Islet precursor cell (in vitro differentiated cells): ENCODE measurements at regions not wholly inside any gene's neighbourhood (a gene's known extent, or its start where the extent isn't known, plus 50 kb on each side); places are given as distances from the start of the nearest gene placed in this dataset.

Experiments used
- DNase-seq: peaks from one replicate; pipeline ENCODE4 v3.0.0-alpha.2; 2018

- no peak for DNase-seq
These were observed 224.2 kb upstream of the IRX3 start for GRCh38 chr16:54510685-54511221.

- no peak for DNase-seq
These were observed 222.9 kb upstream of the IRX3 start for GRCh38 chr16:54509456-54509855.

GRCh38 chr16:54508351-54508750 lies 221.8 kb upstream of the IRX3 start:
- no peak for DNase-seq

GRCh38 chr16:54506741-54507500 lies 220.3 kb upstream of the IRX3 start:
- peak; percentile 57 for DNase-seq

GRCh38 chr16:54506214-54506580 lies 219.6 kb upstream of the IRX3 start:
- no peak for DNase-seq

GRCh38 chr16:54505549-54506213 lies 219.1 kb upstream of the IRX3 start:
- no peak for DNase-seq

- DNase-seq, result no peak
These were observed 217.8 kb upstream of the IRX3 start for GRCh38 chr16:54504372-54504771.

GRCh38 chr16:54503856-54504219 lies 217.3 kb upstream of the IRX3 start:
- no peak for DNase-seq

- no peak for DNase-seq
These were observed 216.6 kb upstream of the IRX3 start for GRCh38 chr16:54503011-54503855.

- DNase-seq, result no peak
These were observed 215.2 kb upstream of the IRX3 start for GRCh38 chr16:54501797-54502196.

- DNase-seq, result no peak
These were observed 207.0 kb upstream of the IRX3 start for GRCh38 chr16:54493594-54493993.

- DNase-seq, result no peak
These were observed 206.5 kb upstream of the IRX3 start for GRCh38 chr16:54493061-54493460.

GRCh38 chr16:54490112-54490488 lies 203.5 kb upstream of the IRX3 start:
- no peak for DNase-seq

- no peak for DNase-seq
These were observed 202.9 kb upstream of the IRX3 start for GRCh38 chr16:54489225-54490111.

- DNase-seq, result no peak
These were observed 202.1 kb upstream of the IRX3 start for GRCh38 chr16:54488729-54489128.

- DNase-seq, result no peak
These were observed 201.3 kb upstream of the IRX3 start for GRCh38 chr16:54487933-54488332.

- DNase-seq, result peak; percentile 75
These were observed 198.1 kb upstream of the IRX3 start for GRCh38 chr16:54484700-54485099.

GRCh38 chr16:54482892-54483574 lies 196.4 kb upstream of the IRX3 start:
- no peak for DNase-seq

- DNase-seq, result no peak
These were observed 193.8 kb upstream of the IRX3 start for GRCh38 chr16:54480429-54480828.

GRCh38 chr16:54479546-54479945 lies 193.0 kb upstream of the IRX3 start:
- DNase-seq, result no peak

- DNase-seq, result no peak
These were observed 191.1 kb upstream of the IRX3 start for GRCh38 chr16:54477714-54478113.

- DNase-seq, result no peak
These were observed 188.5 kb upstream of the IRX3 start for GRCh38 chr16:54475019-54475601.
